AG08395 (cell line): ENCODE measurements at regions not wholly inside any gene's neighbourhood (a gene's known extent, or its start where the extent isn't known, plus 50 kb on each side); places are given as distances from the start of the nearest gene placed in this dataset.
"Not testable (repeated sequence)": the region's sequence is repeated elsewhere in the genome, so short reads cannot be mapped to it uniquely, and the experiment has no call there.

Source experiments
- DNase-seq: peaks from one replicate; pipeline ENCODE4 v3.0.0; 2012; ENCODE audit warnings: mixed read lengths, low spot score

- no peak for DNase-seq
Observed at GRCh38 chr7:13092708-13093005, 405.2 kb downstream of the ARL4A start.

GRCh38 chr7:13093160-13093559 is 405.7 kb downstream of the ARL4A start:
- DNase-seq = no peak

- DNase-seq = no peak
Observed at GRCh38 chr7:13097499-13097898, 410.1 kb downstream of the ARL4A start.

- DNase-seq = no peak
Observed at GRCh38 chr7:13098161-13098560, 410.7 kb downstream of the ARL4A start.

- no peak for DNase-seq
Observed at GRCh38 chr7:13099154-13099795, 411.8 kb downstream of the ARL4A start.

GRCh38 chr7:13104128-13104527 is 416.7 kb downstream of the ARL4A start:
- DNase-seq = no peak

GRCh38 chr7:13105209-13105608 is 417.8 kb downstream of the ARL4A start:
- no peak for DNase-seq

- DNase-seq = no peak
Observed at GRCh38 chr7:13106513-13106912, 419.1 kb downstream of the ARL4A start.

GRCh38 chr7:13107291-13107690 is 419.9 kb downstream of the ARL4A start:
- DNase-seq = no peak

GRCh38 chr7:13108061-13108460 is 420.6 kb downstream of the ARL4A start:
- no peak for DNase-seq

GRCh38 chr7:13109201-13109600 is 421.8 kb downstream of the ARL4A start:
- no peak for DNase-seq

- DNase-seq = no peak
Observed at GRCh38 chr7:13110107-13110506, 422.7 kb downstream of the ARL4A start.

- DNase-seq = no peak
Observed at GRCh38 chr7:13111230-13111629, 423.8 kb downstream of the ARL4A start.

GRCh38 chr7:13114240-13114639 is 426.8 kb downstream of the ARL4A start:
- not testable (repeated sequence) for DNase-seq

GRCh38 chr7:13115157-13115772 is 427.8 kb downstream of the ARL4A start:
- DNase-seq = no peak

GRCh38 chr7:13115855-13116254 is 428.4 kb downstream of the ARL4A start:
- no peak for DNase-seq

- peak; percentile 14 for DNase-seq
Observed at GRCh38 chr7:13117103-13117502, 429.7 kb downstream of the ARL4A start.

GRCh38 chr7:13117592-13117991 is 430.2 kb downstream of the ARL4A start:
- DNase-seq = no peak

GRCh38 chr7:13124629-13125028 is 437.2 kb downstream of the ARL4A start:
- DNase-seq = not testable (repeated sequence)

- DNase-seq = no peak
Observed at GRCh38 chr7:13126347-13126746, 438.9 kb downstream of the ARL4A start.

- DNase-seq = no peak
Observed at GRCh38 chr7:13130321-13130720, 442.9 kb downstream of the ARL4A start.

GRCh38 chr7:13130906-13131305 is 443.5 kb downstream of the ARL4A start:
- DNase-seq = not testable (repeated sequence)

GRCh38 chr7:13132314-13132713 is 444.9 kb downstream of the ARL4A start:
- no peak for DNase-seq

- not testable (repeated sequence) for DNase-seq
Observed at GRCh38 chr7:13136345-13136744, 448.9 kb downstream of the ARL4A start.
